ENCODE measurements at regions not wholly inside any gene's neighbourhood (a gene's known extent, or its start where the extent isn't known, plus 50 kb on each side); places are given as distances from the start of the nearest gene placed in this dataset.
"Not testable (repeated sequence)": the region's sequence is repeated elsewhere in the genome, so short reads cannot be mapped to it uniquely, and the experiment has no call there.

- DNase-seq, result no peak
Observed at GRCh38 chr7:48992816-48993215, 68.5 kb downstream of the CDC14C start.

DNA sequence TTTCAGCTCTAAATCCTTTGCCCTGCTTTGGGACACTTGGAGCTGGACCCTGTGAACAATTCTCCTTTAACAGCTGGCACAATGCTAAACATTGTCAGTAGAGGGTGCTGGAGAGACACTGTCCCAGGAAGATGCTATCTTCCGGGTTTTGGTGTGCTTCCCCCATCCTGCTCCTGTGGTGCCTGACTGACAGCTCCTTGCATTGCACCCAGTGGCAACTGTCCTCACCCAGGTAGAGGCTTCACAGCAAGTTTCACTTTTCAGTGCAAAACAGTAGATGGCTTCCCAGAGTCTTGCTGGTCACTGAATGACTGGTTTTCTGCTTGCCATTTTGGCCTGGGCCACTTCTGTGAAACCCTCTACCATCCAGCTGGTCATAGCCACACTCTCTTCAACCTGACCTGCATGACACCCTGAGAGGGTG is 77.3 kb downstream of the CDC14C start:
- no peak for DNase-seq

DNA sequence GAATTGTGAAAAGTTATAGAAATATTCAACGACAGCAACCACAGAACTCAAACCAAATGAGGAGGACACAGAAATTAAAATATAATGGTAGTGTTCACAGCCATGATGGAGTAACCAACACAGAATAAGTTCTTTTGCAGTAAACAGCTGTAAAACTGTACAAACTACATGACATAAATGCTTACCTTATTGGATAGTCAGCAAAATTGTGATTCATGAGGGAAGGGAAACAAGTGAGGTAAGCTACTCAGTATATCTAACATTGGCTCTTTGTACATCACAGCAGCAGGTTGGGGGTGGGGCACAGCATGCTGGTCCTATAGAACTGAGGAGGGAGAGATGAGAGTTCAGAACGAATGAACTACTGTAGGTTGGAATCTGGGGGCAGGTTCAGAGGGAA is 86.4 kb downstream of the CDC14C start:
- no peak for DNase-seq

- DNase-seq, result no peak
Observed at GRCh38 chr7:49014870-49015269, 90.5 kb downstream of the CDC14C start.

GRCh38 chr7:49020145-49020544 is 95.8 kb downstream of the CDC14C start:
- DNase-seq, result no peak

DNA sequence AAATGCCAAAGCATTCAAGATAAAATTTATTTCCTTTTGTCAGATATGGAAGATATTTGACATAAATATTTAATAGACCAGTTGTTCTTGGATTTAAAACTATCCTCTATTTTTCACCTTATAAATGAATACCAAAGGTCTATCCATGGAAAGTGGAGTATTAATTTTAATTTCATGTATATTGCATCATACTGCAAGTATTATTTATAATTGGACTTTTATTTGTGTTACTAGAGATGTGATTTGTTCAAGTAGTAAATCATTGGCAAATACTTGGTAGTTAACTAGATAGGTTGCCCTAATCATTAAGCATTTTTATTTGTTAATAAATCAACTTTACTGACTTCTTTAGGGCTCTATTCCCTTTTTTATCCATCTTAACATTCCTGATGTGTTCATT is 98.1 kb downstream of the CDC14C start:
- no peak for DNase-seq

DNA sequence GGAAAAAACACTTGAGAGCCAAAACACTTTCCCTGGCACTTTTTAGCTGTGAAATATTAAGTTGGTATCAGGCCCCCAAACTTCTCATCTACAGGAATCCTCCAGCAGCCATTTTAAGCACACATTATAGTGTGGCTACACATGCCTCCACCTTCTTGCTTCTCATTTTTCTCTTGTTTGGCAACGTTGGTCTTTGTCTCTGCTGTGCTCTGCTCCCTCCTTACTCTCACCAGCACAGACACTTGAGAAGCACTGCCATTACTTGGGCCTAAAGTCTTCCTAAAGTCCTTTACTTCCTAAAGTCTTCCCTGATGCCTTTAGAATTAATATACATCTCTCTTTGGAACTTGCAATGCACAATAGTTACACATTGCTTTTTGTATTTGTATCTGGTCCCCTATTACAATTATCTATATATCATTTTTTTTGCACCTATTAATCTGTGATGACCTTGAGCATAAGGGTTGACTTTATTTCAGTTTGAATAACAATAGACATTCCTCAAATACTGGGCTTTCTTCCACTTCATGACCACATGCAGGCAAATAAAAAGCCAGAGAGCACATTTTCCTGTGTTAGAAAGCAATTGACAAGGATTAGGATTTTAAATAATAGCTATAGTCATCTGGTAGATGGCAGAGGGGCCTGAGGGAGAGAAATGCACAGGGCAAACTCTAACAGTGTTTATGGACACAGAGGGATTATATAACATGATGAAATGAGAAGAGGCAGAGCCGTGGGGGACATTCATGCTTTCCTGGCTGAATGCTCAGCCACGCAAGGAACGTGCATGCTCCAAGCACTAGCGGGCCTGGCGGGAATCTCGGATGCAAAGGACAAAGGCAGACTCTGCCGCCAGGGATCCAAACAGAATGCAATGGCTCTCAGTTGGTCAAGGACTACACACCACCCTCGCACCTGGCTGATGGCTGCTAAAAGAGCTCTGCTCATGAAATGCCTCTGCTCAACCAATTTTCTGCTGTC is 99.3 kb downstream of the CDC14C start:
- no peak for DNase-seq

GRCh38 chr7:49030221-49030620 is 105.9 kb downstream of the CDC14C start:
- DNase-seq, result no peak

GRCh38 chr7:49033140-49033539 is 108.8 kb downstream of the CDC14C start:
- not testable (repeated sequence) for DNase-seq

DNA sequence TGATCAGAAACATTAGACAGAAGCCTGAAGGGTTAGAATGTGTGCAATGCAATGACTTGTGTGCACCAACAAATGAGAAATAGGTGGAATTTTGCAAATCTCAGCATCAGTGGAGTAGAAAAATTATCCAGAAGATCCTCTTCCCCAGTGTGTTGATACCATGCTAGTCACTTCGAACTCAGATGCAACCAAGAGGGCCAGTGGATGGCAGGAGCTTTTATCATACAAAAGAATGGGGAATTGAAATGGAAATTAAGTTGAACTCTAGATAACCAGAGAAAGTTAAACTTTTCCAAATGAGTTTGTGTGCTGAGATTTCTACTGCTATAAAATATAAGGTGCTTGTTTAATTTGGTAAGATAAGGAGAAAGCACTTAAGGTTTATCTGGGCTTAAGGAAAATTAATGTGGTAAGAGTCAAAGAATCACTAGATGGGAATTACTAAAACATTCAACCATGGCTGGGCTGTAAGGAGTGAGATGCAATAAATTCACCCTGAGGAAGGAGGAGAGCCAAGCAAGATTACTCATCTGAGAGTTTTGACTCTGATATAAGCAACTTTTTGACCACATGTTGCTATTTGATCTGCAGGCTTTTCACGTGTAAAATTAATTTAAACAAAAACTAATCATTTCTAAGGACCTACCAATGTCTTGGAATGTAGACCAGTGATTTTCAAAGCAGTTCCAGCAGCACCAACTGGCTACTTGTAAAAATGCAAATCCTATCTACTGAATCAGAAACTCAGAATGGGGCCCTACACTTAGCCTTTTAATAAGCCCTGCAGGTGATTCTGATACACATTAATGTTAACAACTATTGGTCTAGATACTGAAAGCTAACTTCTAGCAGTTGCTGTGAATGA is 113.2 kb downstream of the CDC14C start:
- DNase-seq, result no peak

- no peak for DNase-seq
Observed at GRCh38 chr7:49038821-49039358, 114.5 kb downstream of the CDC14C start.

DNA sequence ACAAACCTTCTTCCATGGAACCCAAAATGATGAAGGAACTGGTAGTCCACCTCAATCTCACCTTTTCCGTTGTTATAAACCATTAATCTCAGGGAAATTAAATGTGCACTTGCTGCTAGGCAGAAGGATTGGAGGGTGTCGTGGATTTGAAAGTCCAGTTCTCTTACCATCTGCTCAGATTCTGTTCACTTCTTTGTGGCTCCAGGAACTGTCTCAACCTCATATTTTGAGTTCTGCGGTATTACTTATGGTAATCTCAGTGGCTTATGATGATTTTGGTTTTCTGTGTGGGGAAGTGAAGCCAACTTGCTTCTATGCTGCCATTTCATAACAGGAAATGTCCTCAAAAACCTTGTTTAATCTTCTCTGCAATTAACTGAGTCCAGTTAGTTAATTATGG is 136.4 kb downstream of the CDC14C start:
- no peak for DNase-seq

DNA sequence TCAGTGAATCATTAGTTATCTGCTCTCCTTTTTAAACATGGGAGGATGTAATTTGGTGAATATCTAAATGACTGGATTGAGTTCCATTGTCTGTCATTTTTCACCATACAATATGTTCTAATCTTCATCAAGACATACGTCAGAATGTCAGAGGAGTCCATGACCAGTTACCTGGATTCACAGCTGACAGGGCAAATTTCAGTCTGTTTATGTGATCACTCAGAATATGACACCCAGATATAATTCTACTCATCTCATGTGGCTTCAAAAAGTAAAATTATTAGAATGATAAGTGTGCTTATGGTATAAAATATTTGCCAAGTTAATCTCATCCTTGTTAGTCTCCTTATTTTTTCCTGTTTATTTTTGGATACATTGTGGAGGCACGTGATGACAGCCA is 150.2 kb downstream of the CDC14C start:
- DNase-seq, result no peak

DNA sequence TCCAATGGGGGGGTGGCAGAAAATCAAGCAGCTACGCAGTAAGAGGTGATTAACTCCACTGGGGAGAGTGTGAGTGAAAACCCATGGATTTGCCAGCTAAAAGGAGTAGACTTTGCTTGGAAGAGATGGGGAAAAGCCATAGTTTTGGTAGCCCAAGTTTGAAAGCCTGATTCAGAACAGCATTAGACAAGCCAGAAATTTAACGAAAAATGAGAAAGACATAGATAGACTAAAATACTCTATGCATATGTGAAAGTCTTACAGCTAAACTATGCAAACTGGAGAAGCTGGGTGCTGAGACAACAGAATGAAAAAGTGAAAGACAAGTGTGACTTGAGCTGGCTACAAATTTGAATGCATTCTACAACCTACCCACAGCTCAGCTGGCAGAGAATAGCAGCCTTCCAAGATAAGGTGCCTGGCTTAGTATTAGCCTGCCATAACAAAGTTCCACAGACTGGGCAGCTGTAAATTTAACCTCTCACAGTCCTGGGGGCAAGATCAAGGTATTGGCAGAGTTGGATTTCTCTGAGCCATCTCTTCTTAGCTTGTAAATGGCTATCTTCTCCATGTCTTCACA is 156.6 kb downstream of the CDC14C start:
- no peak for DNase-seq

DNA sequence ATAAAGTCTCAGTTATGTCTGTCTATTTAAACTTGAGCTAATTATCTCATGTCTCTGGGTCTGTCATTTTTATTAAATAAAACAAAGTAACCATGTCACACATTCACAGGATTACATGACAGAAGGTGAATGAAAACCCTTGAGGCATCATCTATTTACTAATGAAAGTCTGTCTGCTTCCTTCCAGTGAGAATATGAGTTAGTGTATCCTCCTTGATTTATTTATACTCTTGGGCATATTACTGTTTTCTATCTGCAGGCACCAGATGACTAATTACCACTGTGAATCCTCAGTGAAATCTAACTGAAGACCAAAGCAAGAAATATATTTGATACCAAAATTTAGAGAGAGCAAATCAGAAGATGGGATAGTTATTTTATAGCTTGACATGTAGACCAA is 163.7 kb downstream of the CDC14C start:
- no peak for DNase-seq

GRCh38 chr7:49089717-49090116 is 165.4 kb downstream of the CDC14C start:
- DNase-seq, result no peak

DNA sequence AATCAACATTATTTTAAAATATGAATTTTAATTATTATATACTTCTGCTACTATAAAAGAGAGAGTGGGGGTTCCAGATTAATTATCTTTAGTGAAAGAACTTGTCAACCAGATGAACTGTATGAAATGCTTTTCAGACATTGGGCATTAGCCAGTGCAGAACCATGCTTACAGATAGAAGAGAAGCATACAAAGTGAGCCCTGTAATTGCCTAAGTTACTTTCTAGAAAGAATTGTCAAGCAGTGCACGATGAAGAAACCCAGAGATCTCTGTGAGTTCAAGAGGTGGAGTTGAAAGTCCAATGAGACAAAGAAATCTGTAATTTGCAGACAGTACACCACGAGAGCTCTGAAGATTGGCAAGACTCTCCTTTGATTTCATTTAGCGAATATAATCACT is 166.7 kb downstream of the CDC14C start:
- DNase-seq, result no peak

GRCh38 chr7:49091519-49091918 is 167.2 kb downstream of the CDC14C start:
- no peak for DNase-seq

GRCh38 chr7:49093218-49093617 is 168.9 kb downstream of the CDC14C start:
- no peak for DNase-seq

- no peak for DNase-seq
Observed at GRCh38 chr7:49094866-49095265, 170.5 kb downstream of the CDC14C start.

DNA sequence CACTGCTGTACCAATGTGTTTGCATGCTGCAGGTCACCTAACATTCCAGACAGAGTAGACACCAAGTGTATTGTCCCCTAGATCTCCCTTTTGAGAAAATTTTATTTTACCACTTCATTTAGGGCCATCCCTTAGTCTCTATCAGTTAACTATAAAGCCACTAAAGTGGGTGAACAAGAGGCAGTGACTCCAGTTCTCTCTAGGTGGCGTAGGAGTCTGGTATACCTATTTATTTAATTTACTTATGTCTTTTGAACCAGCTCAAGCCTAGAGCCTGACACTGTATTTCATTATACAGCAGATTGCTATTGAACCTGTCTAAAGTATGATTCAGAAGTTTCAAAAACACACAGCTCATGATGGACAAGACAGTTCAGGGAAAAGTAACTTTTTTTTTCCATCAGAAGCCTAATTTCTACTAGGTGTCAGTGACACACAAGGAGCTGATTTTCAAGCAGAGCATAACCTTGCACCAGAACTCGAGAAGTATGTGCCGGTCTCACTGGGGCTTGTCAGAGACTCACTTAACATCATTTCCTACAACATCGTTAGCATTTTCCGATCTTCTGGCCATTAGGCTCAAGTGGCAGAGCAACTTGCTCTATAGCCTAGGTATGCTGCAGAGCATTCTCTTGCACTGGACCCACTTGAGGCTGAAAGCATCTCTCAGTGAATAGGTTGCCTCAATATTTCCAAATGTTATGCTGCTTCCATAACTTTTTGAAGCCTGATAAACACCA is 175.4 kb downstream of the CDC14C start:
- DNase-seq, result no peak

Data from NCI-H1092 treated with DMSO at 0.1 percent for 48 hours (cell line).